ENCODE measurements at regions not wholly inside any gene's neighbourhood (a gene's known extent, or its start where the extent isn't known, plus 50 kb on each side); places are given as distances from the start of the nearest gene placed in this dataset.

DNA sequence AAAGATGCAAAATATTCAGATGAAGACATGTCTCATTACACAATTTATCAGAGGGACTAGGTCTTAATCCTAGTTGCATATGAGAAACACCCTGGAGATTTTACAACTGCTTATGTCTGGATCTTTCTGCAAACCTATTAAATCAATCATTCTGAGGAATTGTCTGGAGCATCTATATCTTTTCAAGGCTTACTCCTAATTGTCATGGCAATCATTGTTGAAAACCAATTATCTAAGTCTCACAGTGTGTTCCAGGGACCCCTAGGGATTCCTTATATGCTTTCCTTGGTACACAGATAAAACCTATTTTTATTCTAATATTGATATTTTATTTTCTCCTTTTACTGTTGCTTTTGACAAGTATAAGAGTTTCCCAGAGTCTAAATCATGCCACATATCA is 696.9 kb upstream of the EYS start:
- H3K79me2 ChIP-seq (ENCODE audit: insufficient read depth, low read depth) = no peaks in the 10 kb centered on the region
- H3K4me2 ChIP-seq = no peak overlapping the region
- no peak overlapping the region for H3K4me3 ChIP-seq (IDR thresholded peaks at IDR 0.05; ENCODE audit: insufficient read depth, low read depth, low read length)
- no peaks in the 10 kb centered on the region for H3K36me3 ChIP-seq (ENCODE audit: insufficient read depth)
- H4K20me1 ChIP-seq (ENCODE audit: insufficient read depth) = no peaks in the 10 kb centered on the region
- no peak overlapping the region for H2AFZ ChIP-seq (ENCODE audit: low read depth)
- H3K9ac ChIP-seq = no peak overlapping the region
- no peaks in the 10 kb centered on the region for H3K27me3 ChIP-seq (ENCODE audit: insufficient read depth, low read depth)
- H3K4me1 ChIP-seq (ENCODE audit: low read depth, poor library complexity, severe bottlenecking) = no peaks in the 10 kb centered on the region
- no peak overlapping the region for H3K27ac ChIP-seq
- TF ChIP-seq, protein P1, sequence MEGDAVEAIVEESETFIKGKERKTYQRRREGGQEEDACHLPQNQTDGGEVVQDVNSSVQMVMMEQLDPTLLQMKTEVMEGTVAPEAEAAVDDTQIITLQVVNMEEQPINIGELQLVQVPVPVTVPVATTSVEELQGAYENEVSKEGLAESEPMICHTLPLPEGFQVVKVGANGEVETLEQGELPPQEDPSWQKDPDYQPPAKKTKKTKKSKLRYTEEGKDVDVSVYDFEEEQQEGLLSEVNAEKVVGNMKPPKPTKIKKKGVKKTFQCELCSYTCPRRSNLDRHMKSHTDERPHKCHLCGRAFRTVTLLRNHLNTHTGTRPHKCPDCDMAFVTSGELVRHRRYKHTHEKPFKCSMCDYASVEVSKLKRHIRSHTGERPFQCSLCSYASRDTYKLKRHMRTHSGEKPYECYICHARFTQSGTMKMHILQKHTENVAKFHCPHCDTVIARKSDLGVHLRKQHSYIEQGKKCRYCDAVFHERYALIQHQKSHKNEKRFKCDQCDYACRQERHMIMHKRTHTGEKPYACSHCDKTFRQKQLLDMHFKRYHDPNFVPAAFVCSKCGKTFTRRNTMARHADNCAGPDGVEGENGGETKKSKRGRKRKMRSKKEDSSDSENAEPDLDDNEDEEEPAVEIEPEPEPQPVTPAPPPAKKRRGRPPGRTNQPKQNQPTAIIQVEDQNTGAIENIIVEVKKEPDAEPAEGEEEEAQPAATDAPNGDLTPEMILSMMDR (conservative IDR thresholded peaks at IDR 0.05; ENCODE audit: low read depth, low read length) = no peak

DNA sequence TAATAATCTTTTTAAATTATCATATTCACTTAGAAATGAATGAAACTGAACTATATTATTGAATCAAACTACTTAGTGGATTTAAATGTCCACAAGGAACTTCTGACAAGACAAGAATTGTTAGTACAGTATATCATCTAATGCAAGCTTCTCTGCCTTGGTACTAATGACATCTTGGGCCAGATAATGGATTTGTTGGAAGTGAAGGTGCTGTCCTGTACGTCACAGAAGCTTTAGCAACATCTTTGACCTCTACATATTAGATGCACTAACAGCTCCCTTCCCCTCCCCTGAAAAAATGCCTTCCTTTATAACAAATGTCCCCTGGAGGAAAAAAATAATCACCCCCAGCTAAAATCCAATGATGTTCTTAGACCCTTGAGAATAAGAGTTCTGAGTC is 695.8 kb upstream of the EYS start:
- no peak overlapping the region for H2AFZ ChIP-seq (ENCODE audit: low read depth)
- no peaks in the 10 kb centered on the region for H4K20me1 ChIP-seq (ENCODE audit: insufficient read depth)
- H3K9ac ChIP-seq = no peak overlapping the region
- H3K4me1 ChIP-seq (ENCODE audit: low read depth, poor library complexity, severe bottlenecking) = no peaks in the 10 kb centered on the region
- no peak overlapping the region for H3K27ac ChIP-seq
- TF ChIP-seq, protein P1 (conservative IDR thresholded peaks at IDR 0.05; ENCODE audit: low read depth, low read length) = no peak
- no peaks in the 10 kb centered on the region for H3K36me3 ChIP-seq (ENCODE audit: insufficient read depth)
- no peaks in the 10 kb centered on the region for H3K27me3 ChIP-seq (ENCODE audit: insufficient read depth, low read depth)
- H3K4me2 ChIP-seq = no peak overlapping the region
- H3K4me3 ChIP-seq (IDR thresholded peaks at IDR 0.05; ENCODE audit: insufficient read depth, low read depth, low read length) = no peak overlapping the region
- H3K79me2 ChIP-seq (ENCODE audit: insufficient read depth, low read depth) = no peaks in the 10 kb centered on the region

DNA sequence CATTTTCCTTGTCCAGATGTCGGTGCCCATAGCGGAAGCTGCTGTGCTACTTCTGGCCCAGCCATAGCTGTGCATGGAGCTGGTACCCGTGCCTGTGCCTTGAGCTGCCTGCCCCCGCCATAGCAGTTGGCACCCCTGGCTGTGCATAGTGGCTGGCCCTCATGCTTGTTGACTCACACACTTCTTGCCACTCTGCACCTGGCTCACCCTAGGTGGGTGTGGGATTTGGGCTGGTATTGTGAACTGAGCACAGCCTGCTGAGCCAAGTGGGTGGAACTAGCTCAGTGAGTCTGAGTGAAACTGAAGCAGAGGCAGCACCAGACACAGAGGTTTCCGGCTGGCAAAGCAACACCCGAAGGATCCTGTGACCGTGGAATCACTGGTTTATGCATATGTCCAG is 689.5 kb upstream of the EYS start:
- no peak overlapping the region for H3K27ac ChIP-seq

DNA sequence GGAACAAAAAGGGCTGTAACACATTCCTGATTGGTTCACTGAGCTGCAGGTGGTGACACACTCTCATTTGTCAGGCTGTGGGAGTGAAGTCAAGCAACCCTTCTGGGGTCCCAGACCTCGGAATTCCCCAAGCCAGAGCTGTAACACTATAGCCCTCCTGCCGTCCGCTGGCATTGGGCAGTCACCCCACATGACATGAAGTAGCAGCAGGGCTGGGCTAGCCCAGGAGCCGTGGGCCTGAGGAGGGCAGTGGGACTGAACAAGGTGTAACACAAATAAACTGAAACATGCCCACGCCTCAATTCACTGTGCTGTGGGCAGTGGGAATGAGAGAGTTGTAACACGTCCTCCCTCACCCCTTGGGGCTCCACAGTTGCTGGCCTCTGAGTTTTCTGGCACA is 689.1 kb upstream of the EYS start:
- Histone ChIP-seq H3K9ac (no peak overlapping the region), H3K4me2 (no peak overlapping the region), H4K20me1 (ENCODE audit: insufficient read depth) (no peaks in the 10 kb centered on the region), H3K36me3 (ENCODE audit: insufficient read depth) (no peaks in the 10 kb centered on the region), H3K4me3 (IDR thresholded peaks at IDR 0.05; ENCODE audit: insufficient read depth, low read depth, low read length) (no peak overlapping the region), H3K79me2 (ENCODE audit: insufficient read depth, low read depth) (no peaks in the 10 kb centered on the region), H3K27ac (no peak overlapping the region), H3K4me1 (ENCODE audit: low read depth, poor library complexity, severe bottlenecking) (no peaks in the 10 kb centered on the region), H2AFZ (ENCODE audit: low read depth) (no peak overlapping the region), H3K27me3 (ENCODE audit: insufficient read depth, low read depth) (no peaks in the 10 kb centered on the region)
- TF ChIP-seq, protein P1 (conservative IDR thresholded peaks at IDR 0.05; ENCODE audit: low read depth, low read length) = no peak

More for the DNA sequence above, 689.5 kb upstream of the EYS start:
- Histone ChIP-seq H3K36me3 (ENCODE audit: insufficient read depth) (no peaks in the 10 kb centered on the region), H3K9ac (no peak overlapping the region), H3K4me1 (ENCODE audit: low read depth, poor library complexity, severe bottlenecking) (no peaks in the 10 kb centered on the region), H3K4me3 (IDR thresholded peaks at IDR 0.05; ENCODE audit: insufficient read depth, low read depth, low read length) (no peak overlapping the region), H3K4me2 (no peak overlapping the region), H3K27me3 (ENCODE audit: insufficient read depth, low read depth) (no peaks in the 10 kb centered on the region), H2AFZ (ENCODE audit: low read depth) (no peak overlapping the region), H3K79me2 (ENCODE audit: insufficient read depth, low read depth) (no peaks in the 10 kb centered on the region), H4K20me1 (ENCODE audit: insufficient read depth) (no peaks in the 10 kb centered on the region)
- TF ChIP-seq, protein P1 (conservative IDR thresholded peaks at IDR 0.05; ENCODE audit: low read depth, low read length) = no peak
